Heart right ventricle (tissue), 16 donors: ENCODE measurements at regions not wholly inside any gene's neighbourhood (a gene's known extent, or its start where the extent isn't known, plus 50 kb on each side); places are given as distances from the start of the nearest gene placed in this dataset.
A peak's percentile ranks its signal among the peaks of the same experiment; 100 is the strongest.

ENCODE experiments used
- ATAC-seq, 8 donors: fragments of 200-7000 bp; cut with Tn5 transposase; one replicate each; pipeline ENCODE4 v1.9.1; 2020; ENCODE audit warnings: mild to moderate bottlenecking in 8 of 8, moderate library complexity in 8 of 8, moderate number of reproducible peaks in 1 of 8
- DNase-seq, 2 donors: peaks; one replicate each; pipeline ENCODE4 v3.0.0-alpha.2; 2020
- H3K27ac ChIP-seq, 10 donors: fragments of 200-600 bp; sonication (generic) in 2 of 10; one replicate each; pipeline versions ENCODE4 v1.5.0 to v1.8.0; 2020 to 2022; ENCODE audit warnings: mild to moderate bottlenecking in 3 of 10
- H3K27me3 ChIP-seq, 7 donors: fragments of 200-600 bp; one replicate each; pipeline ENCODE4 v1.8.0; 2021 to 2022; ENCODE audit warnings: mild to moderate bottlenecking in 2 of 7
- H3K36me3 ChIP-seq, 9 donors: fragments of 200-600 bp; sonication (generic) in 1 of 9; one replicate each; pipeline versions ENCODE4 v1.5.0 to v1.8.0; 2020 to 2022; ENCODE audit warnings: mild to moderate bottlenecking in 2 of 9
- H3K4me1 ChIP-seq, 9 donors: fragments of 200-600 bp; sonication (generic) in 1 of 9; one replicate each; pipeline versions ENCODE4 v1.5.0 to v1.8.0; 2020 to 2022; ENCODE audit warnings: mild to moderate bottlenecking in 4 of 9
- H3K4me3 ChIP-seq, 10 donors: fragments of 200-600 bp; sonication (generic) in 2 of 10; one replicate each; pipeline versions ENCODE4 v1.5.0 to v1.8.0; 2020 to 2022; ENCODE audit warnings: mild to moderate bottlenecking in 7 of 10, moderate library complexity in 2 of 10
- H3K9me3 ChIP-seq, 11 donors: fragments of 200-600 bp in 10 of 11; sonication (generic) in 2 of 11; one replicate each; pipeline versions ENCODE4 v1.5.0 to v1.8.0; 2013 to 2022; ENCODE audit warnings: mild to moderate bottlenecking in 2 of 11, control low read depth in 1 of 11, moderate library complexity in 1 of 11
- WGBS, 2 donors: extraction: QIAGEN DNeasy Blood & Tissue Kit; methylation state at CpG; one replicate each; pipeline ENCODE4 v1.1.7; 2013; ENCODE audit warnings: inconsistent platforms in 1 of 2; 5-methylcytosine and 5-hydroxymethylcytosine counted together
- intact Hi-C, 10 donors: fragments of 100-400 bp; cut with DNase I; formaldehyde crosslinking; loops; one replicate each; pipeline versions ENCODE4 v1.11.1 to v1.14.2; 2022
- TF ChIP-seq, protein P1 (sequence below), 9 donors: fragments of 200-600 bp; sonication (generic) in 2 of 9; IDR thresholded peaks; one replicate each; pipeline versions ENCODE4 v1.5.0 to v1.8.0; 2021 to 2022; ENCODE audit warnings: antibody characterized with exemption in 9 of 9, mild to moderate bottlenecking in 5 of 9, moderate library complexity in 1 of 9
- donor health status: Arrhythmogenic right ventricular cardiomyopathy.
- donor health status: ischemic (EF 13 %, LVEDD 7.1; RV severe dilation, severe dysfunction).
- donor health status: healthy with polysubstance abuse.
- donor health status: DM: no; HTN: yes; CAD: no.
- donor health status: DM: no; HTN: no; CAD: no.
- donor health status: ischemic (EF 25% LVEDD 6.9; RV normal size, moderate dysfunction).
- donor health status: ischemic (EF 25% LVEDD 5.7; RV mildly dilated, moderate dysfunction).
- donor health status: healthy.
- donor health status: DM: yes; HTN: yes; CAD: no.
- donor health status: Ischemic cardiomyopathy.
- donor health status: ischemic (EF 35%, LVEDD 5.7; RV mildly dilated, moderate dysfunction).
- donor health status: nonischemic (EF 11% LVEDD 7.7; RV severe dilation, severe dysfunction).
- donor health status: DM: yes; HTN: yes; CAD: no.
- donor health status: PGD.
- donor health status: ischemic (EF 29% LVEDD 5.4; RV normal size, mild dysfunction).
- donor health status: nonischemic (EF 23%, LVEDD 6.1; RV moderate dilation, normal function).

DNA sequence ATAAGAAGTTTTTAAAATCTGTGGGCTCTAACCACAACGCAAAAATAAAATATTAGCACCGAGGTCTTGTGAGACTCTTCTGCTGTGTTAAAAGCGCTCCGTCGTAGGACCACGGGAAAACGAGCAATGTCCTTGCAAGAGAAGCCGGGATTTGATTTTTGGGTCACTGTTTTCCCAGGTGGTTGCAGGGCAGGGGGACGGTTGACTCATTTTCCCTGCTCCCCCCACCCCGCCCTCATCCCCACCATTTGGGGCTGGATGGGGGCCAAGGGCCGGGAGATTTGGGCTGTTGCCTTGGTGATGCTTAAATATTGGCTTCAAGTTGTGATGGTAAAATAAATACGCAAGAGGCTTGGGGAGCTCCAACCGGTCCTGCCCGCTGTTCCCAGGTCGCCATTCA lies 67.6 kb upstream of the SLC25A33 start:
- no peak for ATAC-seq
- no peak for DNase-seq
- 67 to 71% methylated on average over 15 of the region's 15 CpGs for WGBS, 2 donors

DNA sequence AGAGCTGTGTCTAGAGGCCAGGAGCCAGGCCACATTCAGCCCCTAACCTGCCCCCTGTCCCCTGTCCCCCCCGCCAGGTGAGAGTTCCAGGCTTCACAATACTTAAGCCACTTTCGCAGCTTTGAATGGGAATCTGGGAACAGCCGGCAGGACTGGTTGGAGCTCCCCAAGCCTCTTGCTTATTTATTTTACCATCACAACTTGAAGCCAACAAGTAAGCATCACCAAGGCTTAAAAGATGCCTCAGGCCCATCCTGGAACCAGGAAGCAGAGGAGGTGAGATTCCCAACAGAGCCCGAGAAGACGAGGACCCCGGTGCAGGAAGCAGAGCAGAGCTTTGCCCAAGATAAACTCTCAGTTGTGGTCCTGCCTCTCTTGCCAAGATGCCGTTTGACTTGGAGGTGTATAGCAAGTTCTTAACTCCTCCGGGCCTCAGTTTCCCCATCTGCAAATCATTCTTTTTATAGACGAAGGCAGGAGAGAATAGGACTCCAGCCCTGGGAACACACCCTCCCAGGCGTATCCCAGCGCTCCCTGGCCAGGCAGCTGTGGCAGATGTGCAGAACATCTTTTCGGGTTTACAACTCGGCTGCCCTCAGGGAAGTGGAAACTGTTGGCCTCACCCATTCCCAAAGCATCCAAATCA lies 66.8 kb upstream of the SLC25A33 start:
- ATAC-seq, result peak in 3 of 8 donors; percentile 7 to 49 (median 28)
- Histone ChIP-seq H3K4me1 (peaks cover 0 to 5% (median 0%) of the 10 kb centered on the region in 9 donors), H3K27me3 (peaks cover 0 to 15% (median 0%) of the 10 kb centered on the region in 7 donors), H3K9me3 (no peaks in the 10 kb centered on the region), H3K27ac (peak overlapping the region in 2 of 10 donors; percentile 4 to 10), H3K36me3 (no peaks in the 10 kb centered on the region), H3K4me3 (no peak overlapping the region)
- WGBS, 2 donors, result 56% methylated on average over 13 of the region's 13 CpGs
- no peak for DNase-seq
- intact Hi-C loops, result no loop called here
- TF ChIP-seq, protein P1, sequence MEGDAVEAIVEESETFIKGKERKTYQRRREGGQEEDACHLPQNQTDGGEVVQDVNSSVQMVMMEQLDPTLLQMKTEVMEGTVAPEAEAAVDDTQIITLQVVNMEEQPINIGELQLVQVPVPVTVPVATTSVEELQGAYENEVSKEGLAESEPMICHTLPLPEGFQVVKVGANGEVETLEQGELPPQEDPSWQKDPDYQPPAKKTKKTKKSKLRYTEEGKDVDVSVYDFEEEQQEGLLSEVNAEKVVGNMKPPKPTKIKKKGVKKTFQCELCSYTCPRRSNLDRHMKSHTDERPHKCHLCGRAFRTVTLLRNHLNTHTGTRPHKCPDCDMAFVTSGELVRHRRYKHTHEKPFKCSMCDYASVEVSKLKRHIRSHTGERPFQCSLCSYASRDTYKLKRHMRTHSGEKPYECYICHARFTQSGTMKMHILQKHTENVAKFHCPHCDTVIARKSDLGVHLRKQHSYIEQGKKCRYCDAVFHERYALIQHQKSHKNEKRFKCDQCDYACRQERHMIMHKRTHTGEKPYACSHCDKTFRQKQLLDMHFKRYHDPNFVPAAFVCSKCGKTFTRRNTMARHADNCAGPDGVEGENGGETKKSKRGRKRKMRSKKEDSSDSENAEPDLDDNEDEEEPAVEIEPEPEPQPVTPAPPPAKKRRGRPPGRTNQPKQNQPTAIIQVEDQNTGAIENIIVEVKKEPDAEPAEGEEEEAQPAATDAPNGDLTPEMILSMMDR (IDR thresholded peaks at IDR 0.05), result no peak

More for the DNA sequence above, 67.6 kb upstream of the SLC25A33 start:
- H3K27ac ChIP-seq, result no peak overlapping the region
- H3K9me3 ChIP-seq, result no peaks in the 10 kb centered on the region
- H3K27me3 ChIP-seq, result peaks cover 0 to 15% (median 0%) of the 10 kb centered on the region in 7 donors
- TF ChIP-seq, protein P1 (IDR thresholded peaks at IDR 0.05), result no peak
- H3K4me1 ChIP-seq, result peaks cover 0 to 7% (median 0%) of the 10 kb centered on the region in 9 donors
- no peak overlapping the region for H3K4me3 ChIP-seq
- intact Hi-C loops, result no loop called here
- no peaks in the 10 kb centered on the region for H3K36me3 ChIP-seq

DNA sequence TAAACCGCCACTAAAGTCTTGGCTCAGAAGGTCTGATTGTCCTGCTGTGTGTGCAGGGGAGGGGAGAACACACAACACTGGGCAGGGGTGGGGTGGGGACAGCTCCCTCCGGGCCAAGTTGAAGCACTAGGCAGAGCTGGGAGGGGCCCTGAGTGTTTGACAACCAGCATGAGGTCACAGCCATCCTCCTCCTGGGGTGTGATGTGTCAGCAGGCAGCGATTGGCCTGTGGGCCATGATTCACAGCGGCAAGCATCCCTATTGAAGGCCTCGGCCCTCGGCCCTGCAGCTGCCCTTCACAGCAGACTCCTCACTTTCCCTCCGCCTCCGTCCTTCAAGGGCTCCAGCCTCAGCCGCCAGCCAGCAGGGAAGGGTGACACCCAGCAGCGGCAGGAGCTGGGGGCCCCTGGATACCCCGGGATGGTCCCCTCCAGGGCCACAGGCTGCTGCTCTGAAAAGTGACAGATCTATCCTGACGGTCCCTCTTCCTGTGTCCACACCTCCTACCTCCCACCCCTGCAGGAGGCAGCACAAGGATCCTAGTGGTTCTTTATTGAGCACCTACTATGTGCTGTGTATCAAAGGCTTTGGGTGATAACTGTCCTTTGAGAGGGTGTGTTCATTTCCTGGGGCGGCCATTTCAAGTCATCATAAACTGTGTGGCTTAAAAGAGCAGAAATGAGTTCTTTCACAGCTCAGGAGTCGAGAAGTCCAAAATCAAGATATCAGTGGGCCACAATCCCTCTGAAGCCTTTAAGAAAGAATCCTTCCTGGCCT lies 66.0 kb upstream of the SLC25A33 start:
- H3K36me3 ChIP-seq, result no peaks in the 10 kb centered on the region
- TF ChIP-seq, protein P1 (IDR thresholded peaks at IDR 0.05), result no peak
- H3K27ac ChIP-seq, result peak overlapping the region in 2 of 10 donors; percentile 4 to 40
- H3K27me3 ChIP-seq, result peaks cover 0 to 15% (median 0%) of the 10 kb centered on the region in 7 donors
- peak; percentile 59 to 60 for DNase-seq
- intact Hi-C loops, result no loop called here
- peaks cover 0 to 5% (median 0%) of the 10 kb centered on the region in 9 donors for H3K4me1 ChIP-seq
- WGBS, 2 donors, result 43 to 45% methylated on average over 14 of the region's 14 CpGs
- ATAC-seq, result peak; percentile 80 to 95 (median 86)
- H3K4me3 ChIP-seq, result no peak overlapping the region
- H3K9me3 ChIP-seq, result no peaks in the 10 kb centered on the region

DNA sequence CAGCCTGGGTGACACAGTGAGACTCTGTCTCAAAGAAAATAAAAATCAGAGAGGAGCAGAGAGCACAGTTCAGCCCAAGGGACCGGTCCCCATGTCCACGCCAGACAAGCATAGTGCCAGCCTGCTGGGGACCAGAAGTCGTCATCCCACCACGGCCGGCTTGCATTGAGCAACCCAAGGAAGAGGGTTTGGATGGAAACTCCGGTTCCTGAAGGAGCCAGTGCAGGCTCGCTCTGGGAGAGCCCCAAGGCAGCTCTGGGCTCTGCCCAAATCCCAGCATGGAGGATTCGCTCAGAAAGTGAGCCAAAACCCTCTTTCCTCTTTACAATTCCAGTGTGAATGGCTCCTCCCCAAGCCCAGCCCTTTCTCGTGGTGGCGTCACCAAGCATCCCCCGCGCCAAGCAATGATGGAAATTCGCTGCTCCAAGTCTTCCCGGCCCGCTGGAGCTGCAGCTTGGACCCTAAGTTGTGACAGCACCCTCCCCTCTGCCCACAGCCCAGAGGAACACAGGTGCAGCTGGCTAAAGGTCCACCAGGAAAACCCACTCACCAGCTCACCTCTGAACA lies 64.1 kb upstream of the SLC25A33 start:
- DNase-seq, result no peak
- ATAC-seq, result no peak
- TF ChIP-seq, protein P1 (IDR thresholded peaks at IDR 0.05), result no peak
- intact Hi-C loops, result no loop called here
- 77 to 79% methylated on average over 15 of the region's 15 CpGs for WGBS, 2 donors
- Histone ChIP-seq H3K4me3 (no peak overlapping the region), H3K4me1 (peaks cover 0 to 5% (median 0%) of the 10 kb centered on the region in 9 donors), H3K27ac (no peak overlapping the region), H3K36me3 (no peaks in the 10 kb centered on the region), H3K9me3 (no peaks in the 10 kb centered on the region), H3K27me3 (peaks cover 0 to 15% (median 0%) of the 10 kb centered on the region in 7 donors)
